H1 (cell line): ENCODE measurements at regions not wholly inside any gene's neighbourhood (a gene's known extent, or its start where the extent isn't known, plus 50 kb on each side); places are given as distances from the start of the nearest gene placed in this dataset.

Experiments used
- CTCF ChIA-PET: fragments of 300-600 bp; sonication (Branson Sonifier 250); formaldehyde crosslinking; loops from one replicate; lab custom pipeline; 2021; ENCODE audit not compliant: partially characterized antibody; lab: Charles Lee
- POLR2A ChIA-PET: fragments of 300-600 bp; sonication (Branson Sonifier 250); formaldehyde crosslinking; loops from one replicate; lab custom pipeline; 2021; ENCODE audit warnings: inconsistent platforms; ENCODE audit not compliant: partially characterized antibody; lab: Charles Lee
- DNase-seq, 2 experiments: peaks; one replicate each; pipeline versions ENCODE4 v3.0.0 to v3.0.0-alpha.2; 2010 to 2022; ENCODE audit warnings: low spot score in 2 of 2, low read depth in 1 of 2, mixed read lengths in 1 of 2
- FAIRE-seq: peaks from 2 replicates; lab custom pipeline; 2011; peaks lifted over from hg19 to GRCh38; lab: Jason Lieb, UNC
- H2AFZ ChIP-seq: 2 replicates; pipeline ENCODE4 v1.8.1; 2012; ENCODE audit warnings: low read length, inconsistent platforms
- H2AK5ac ChIP-seq: 2 replicates; pipeline ENCODE4 v1.6.1; 2013; ENCODE audit warnings: low read depth, low read length
- H2BK120ac ChIP-seq: replicated peaks from 2 replicates; pipeline ENCODE3; 2013; ENCODE audit warnings: low read depth, low read length, inconsistent platforms
- H2BK12ac ChIP-seq: 2 replicates; pipeline ENCODE4 v1.6.1; 2013; ENCODE audit warnings: low read depth, low read length
- H2BK15ac ChIP-seq: 2 replicates; pipeline ENCODE4 v1.6.1; 2013; ENCODE audit warnings: low read length
- H2BK20ac ChIP-seq: 2 replicates; pipeline ENCODE4 v1.6.1; 2013; ENCODE audit warnings: low read length
- H2BK5ac ChIP-seq: 2 replicates; pipeline ENCODE4 v1.6.1; 2013; ENCODE audit warnings: low read depth, low read length
- H3K14ac ChIP-seq: 2 replicates; pipeline ENCODE4 v1.6.1; 2013; ENCODE audit warnings: inconsistent platforms; ENCODE audit not compliant: insufficient read length
- H3K18ac ChIP-seq: 2 replicates; pipeline ENCODE4 v1.6.1; 2013; ENCODE audit warnings: low read length; ENCODE audit errors: extremely low read depth
- H3K23ac ChIP-seq: 2 replicates; pipeline ENCODE4 v1.6.1; 2013; ENCODE audit warnings: inconsistent platforms; ENCODE audit not compliant: insufficient read length
- H3K23me2 ChIP-seq: 2 replicates; pipeline ENCODE4 v1.6.1; 2013; ENCODE audit warnings: low read depth, low read length
- H3K27ac ChIP-seq: 2 replicates; pipeline ENCODE4 v1.6.1; 2011; ENCODE audit warnings: low read depth, low read length, inconsistent platforms
- H3K27me3 ChIP-seq, 4 experiments: replicated peaks in 1 of 4; 1 replicate in 1 of 4; 2 replicates in 3 of 4; pipeline versions ENCODE4 v1.6.1 to v1.8.1; 2011 to 2013; ENCODE audit warnings: low read length in 3 of 4, mild to moderate bottlenecking in 3 of 4, inconsistent platforms in 2 of 4, mixed read lengths in 2 of 4, moderate library complexity in 1 of 4; ENCODE audit not compliant: control insufficient read depth in 3 of 4, insufficient read depth in 3 of 4; ENCODE audit errors: extremely low read depth in 1 of 4
- H3K36me3 ChIP-seq, 4 experiments: 2 replicates each; pipeline versions ENCODE4 v1.6.1 to v1.8.1; 2011 to 2013; ENCODE audit warnings: mild to moderate bottlenecking in 4 of 4, low read length in 3 of 4, moderate library complexity in 2 of 4, control low read depth in 1 of 4, inconsistent platforms in 1 of 4; ENCODE audit not compliant: insufficient read depth in 4 of 4, control insufficient read depth in 2 of 4
- H3K4ac ChIP-seq: replicated peaks from 2 replicates; pipeline ENCODE3; 2013; ENCODE audit warnings: low read length, low read depth, mixed read lengths, inconsistent platforms; ENCODE audit not compliant: insufficient read length
- H3K4me1 ChIP-seq, 4 experiments: replicated peaks in 1 of 4; 1 replicate in 1 of 4; 2 replicates in 3 of 4; pipeline versions ENCODE4 v1.6.1 to v1.8.1; 2011 to 2013; ENCODE audit warnings: low read length in 3 of 4, inconsistent platforms in 2 of 4, mixed read lengths in 1 of 4; ENCODE audit not compliant: insufficient read depth in 4 of 4, control insufficient read depth in 3 of 4
- H3K4me2 ChIP-seq, 2 experiments: 2 replicates each; pipeline versions ENCODE4 v1.6.1 to v1.8.1; 2011 to 2013; ENCODE audit warnings: low read depth in 2 of 2, low read length in 2 of 2, control low read depth in 1 of 2, inconsistent platforms in 1 of 2, mild to moderate bottlenecking in 1 of 2; ENCODE audit not compliant: insufficient read depth in 1 of 2
- H3K4me3 ChIP-seq, 4 experiments: fragments of 200-600, 300-600 bp in 1 of 4; sonication (generic), shearing (Covaris generic), sonication (Bioruptor Twin) in 1 of 4; 2 replicates each; pipeline versions ENCODE4 v1.5.1 to v1.8.1; 2011 to 2016; ENCODE audit warnings: low read length in 4 of 4, low read depth in 3 of 4, control low read depth in 2 of 4, inconsistent platforms in 2 of 4, mild to moderate bottlenecking in 2 of 4, mixed read lengths in 1 of 4, moderate library complexity in 1 of 4; ENCODE audit not compliant: insufficient read depth in 2 of 4; ENCODE audit errors: extremely low read depth in 1 of 4
- H3K56ac ChIP-seq: replicated peaks from 2 replicates; pipeline ENCODE3; 2013; ENCODE audit warnings: low read depth, mild to moderate bottlenecking, mixed read lengths, low read length, inconsistent platforms; ENCODE audit not compliant: insufficient read length
- H3K79me1 ChIP-seq: 2 replicates; pipeline ENCODE4 v1.6.1; 2013; ENCODE audit warnings: low read depth, low read length, control low read depth
- H3K79me2 ChIP-seq, 2 experiments: 2 replicates each; pipeline versions ENCODE4 v1.6.1 to v1.8.1; 2012 to 2013; ENCODE audit warnings: low read length in 2 of 2, mild to moderate bottlenecking in 2 of 2, inconsistent platforms in 1 of 2; ENCODE audit not compliant: insufficient read depth in 2 of 2, control insufficient read depth in 1 of 2
- H3K9ac ChIP-seq, 4 experiments: replicated peaks in 1 of 4; 1 replicate in 1 of 4; 2 replicates in 3 of 4; pipeline versions ENCODE4 v1.6.1 to v1.8.1; 2011 to 2013; ENCODE audit warnings: low read depth in 3 of 4, low read length in 3 of 4, control low read depth in 2 of 4, mild to moderate bottlenecking in 2 of 4, moderate library complexity in 2 of 4, inconsistent platforms in 1 of 4; ENCODE audit errors: extremely low read depth in 1 of 4
- H3K9me3 ChIP-seq, 2 experiments: 2 replicates each; pipeline versions ENCODE4 v1.6.1 to v1.8.1; 2012 to 2013; ENCODE audit warnings: mild to moderate bottlenecking in 2 of 2, moderate library complexity in 2 of 2, control low read depth in 1 of 2, inconsistent platforms in 1 of 2, low read depth in 1 of 2, low read length in 1 of 2, mixed read lengths in 1 of 2; ENCODE audit not compliant: insufficient read depth in 2 of 2
- H4K20me1 ChIP-seq, 2 experiments: replicated peaks in 1 of 2; 2 replicates each; pipeline versions ENCODE3 to v1.8.1; 2011 to 2013; ENCODE audit warnings: inconsistent platforms in 2 of 2, low read length in 2 of 2, mild to moderate bottlenecking in 1 of 2; ENCODE audit not compliant: insufficient read depth in 2 of 2, control insufficient read depth in 1 of 2
- H4K5ac ChIP-seq: 2 replicates; pipeline ENCODE4 v1.6.1; 2013; ENCODE audit warnings: low read length, low read depth, mixed read lengths, inconsistent platforms; ENCODE audit not compliant: insufficient read length
- H4K8ac ChIP-seq: 2 replicates; pipeline ENCODE4 v1.8.0; 2013; ENCODE audit warnings: mild to moderate bottlenecking, moderate library complexity, low read length, inconsistent platforms; ENCODE audit not compliant: insufficient read depth; ENCODE audit errors: extremely low read depth
- H4K91ac ChIP-seq: replicated peaks from 2 replicates; pipeline ENCODE3; 2013; ENCODE audit warnings: low read length, mixed read lengths, inconsistent platforms; ENCODE audit not compliant: insufficient read length
- CEBPB ChIP-seq: IDR thresholded peaks from 2 replicates; pipeline ENCODE4 v1.6.1; 2012; ENCODE audit warnings: low read depth, low read length
- HDAC2 ChIP-seq, 2 experiments: fragments of 300-600 bp in 1 of 2; sonication (generic) in 1 of 2; IDR thresholded peaks; 2 replicates each; pipeline ENCODE4 v1.6.1; 2011 to 2012; ENCODE audit warnings: low read depth in 2 of 2, low read length in 2 of 2, mild to moderate bottlenecking in 2 of 2, moderate library complexity in 2 of 2, borderline replicate concordance in 1 of 2, inconsistent platforms in 1 of 2
- TCF12 ChIP-seq: IDR thresholded peaks from 2 replicates; pipeline ENCODE4 v1.6.1; 2011; ENCODE audit warnings: low read depth, mild to moderate bottlenecking, low read length
- TEAD4 ChIP-seq: IDR thresholded peaks from 2 replicates; pipeline ENCODE4 v1.6.1; 2012; ENCODE audit warnings: low read depth, low read length, inconsistent platforms, mixed read lengths
- WGBS, 2 experiments: shearing (Covaris generic) in 1 of 2; methylation state at CpG; one replicate each; pipeline versions ENCODE4 v1.1.6 to v1.1.7; 2013 to 2015; ENCODE audit warnings: low lambda C conversion rate in 2 of 2, mixed read lengths in 2 of 2, inconsistent platforms in 1 of 2, low coverage in 1 of 2, missing lambda C conversion rate in 1 of 2; ENCODE audit not compliant: insufficient replicate concordance in 2 of 2, insufficient coverage in 1 of 2, insufficient read length in 1 of 2; ENCODE audit errors: extremely low coverage in 1 of 2, missing lambda C conversion rate in 1 of 2; 5-methylcytosine and 5-hydroxymethylcytosine counted together

GRCh38 chr10:128898133-128898915, 568.7 kb upstream of the MGMT start:
- CTCF ChIA-PET, result interaction anchor here (1.4 kb wide), 1 partner anchor 39 kb away, joined by 3 read pairs; no protein-coding TSS in a partner anchor
- Histone ChIP-seq H2BK20ac (no peak overlapping the region), H3K36me3 (no peaks in the 10 kb centered on the region), H3K23ac (no peak overlapping the region), H3K9me3 (no peaks in the 10 kb centered on the region), H3K4me1 (peaks cover 0 to 13% (median 4%) of the 10 kb centered on the region in 4 experiments; a peak in 5 of 7 replicates), H2BK120ac (no peak overlapping the region), H3K14ac (no peak overlapping the region), H2BK12ac (no peak overlapping the region), H3K79me2 (no peaks in the 10 kb centered on the region), H2BK15ac (no peak overlapping the region), H3K18ac (no peak overlapping the region; the same call in 1 of the 2 replicates), H3K9ac (no peak overlapping the region), H4K5ac (no peak overlapping the region), H4K8ac (no peak overlapping the region), H2AFZ (peak overlapping the region; percentile 98), H3K79me1 (no peaks in the 10 kb centered on the region), H3K56ac (no peak overlapping the region), H3K4me2 (peak overlapping the region; percentile 16 to 64; a peak in 2 of 4 replicates), H2AK5ac (no peak overlapping the region), H3K27ac (no peak overlapping the region), H4K91ac (no peak overlapping the region), H2BK5ac (no peak overlapping the region), H3K4ac (no peak overlapping the region), H3K23me2 (no peaks in the 10 kb centered on the region; the same call in 1 of the 2 replicates), H3K27me3 (no peaks in the 10 kb centered on the region), H4K20me1 (no peaks in the 10 kb centered on the region), H3K4me3 (peak overlapping the region in 1 of 4 experiments; percentile 30; a peak in 1 of 8 replicates)
- DNase-seq, result no peak
- 75% methylated on average over 10 of the region's 10 CpGs; no CpG with 5 or more reads in 1 of the 2 experiments for WGBS, 2 experiments
- POLR2A ChIA-PET, result no interaction called here
- no peak for TF ChIP-seq HDAC2 (IDR thresholded peaks at IDR 0.05; ENCODE audit: borderline replicate concordance in 1 of 2, low read depth in 2 of 2, low read length in 2 of 2)
- TF ChIP-seq CEBPB, result peak; percentile 8; the same call in 1 of the 2 replicates
- TF ChIP-seq TCF12, result no peak
- TF ChIP-seq TEAD4, result peak; percentile 51; the same call in 1 of the 2 replicates
- FAIRE-seq, result no peak
